GM21619 (cell line): ENCODE measurements at regions not wholly inside any gene's neighbourhood (a gene's known extent, or its start where the extent isn't known, plus 50 kb on each side); places are given as distances from the start of the nearest gene placed in this dataset.
"Not testable (repeated sequence)": the region's sequence is repeated elsewhere in the genome, so short reads cannot be mapped to it uniquely, and the experiment has no call there.

Experiments used
- ATAC-seq: cut with Tn5 transposase; IDR thresholded peaks from one replicate; pipeline ENCODE4 v1.9.1; 2021; ENCODE audit not compliant: unreplicated experiment

DNA sequence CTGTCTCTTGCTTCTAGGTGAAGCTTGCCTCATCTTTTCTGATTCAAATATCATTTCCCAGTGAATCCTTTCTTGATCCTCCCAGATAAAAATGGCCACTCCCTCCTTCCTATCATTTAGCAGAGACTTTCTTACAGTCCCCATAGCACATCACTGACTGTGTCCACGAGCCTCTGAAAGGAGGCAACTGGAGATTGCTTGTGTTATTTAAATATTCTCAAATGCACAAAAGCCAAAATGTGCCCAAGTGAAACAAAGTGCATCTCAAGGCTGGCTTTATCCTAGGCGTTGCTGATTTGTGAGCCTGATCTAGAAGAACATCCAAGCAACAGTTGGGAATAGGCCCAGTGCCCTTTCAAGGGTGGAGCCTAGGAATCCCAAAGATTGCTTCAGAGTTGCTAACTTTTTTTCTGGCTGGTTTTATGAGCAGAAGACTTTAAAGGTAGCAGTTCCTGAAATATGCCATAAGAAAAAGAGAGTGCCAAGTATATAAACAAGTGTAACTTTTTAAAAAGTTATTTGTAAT lies 393.6 kb downstream of the CD83 start:
- no peak for ATAC-seq

DNA sequence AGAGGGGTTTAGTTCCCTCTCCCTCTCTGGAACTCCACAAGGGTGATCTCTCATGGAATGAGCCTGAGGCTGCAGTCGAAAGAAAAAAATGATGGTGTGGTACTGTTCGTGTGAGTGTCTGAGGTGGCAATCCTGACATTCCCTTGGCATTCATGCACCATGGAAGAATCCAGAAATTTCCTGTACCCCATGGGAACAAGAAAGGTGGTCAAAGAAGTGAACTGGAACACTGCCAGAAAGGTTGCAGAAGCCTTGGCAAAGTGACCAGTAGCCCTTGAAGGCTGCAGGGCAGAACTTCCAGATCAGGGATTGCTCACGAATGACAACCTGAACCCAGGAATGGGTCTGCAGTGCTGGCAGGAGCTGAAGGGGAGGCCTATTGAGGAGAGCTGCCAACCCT lies 394.7 kb downstream of the CD83 start:
- no peak for ATAC-seq

DNA sequence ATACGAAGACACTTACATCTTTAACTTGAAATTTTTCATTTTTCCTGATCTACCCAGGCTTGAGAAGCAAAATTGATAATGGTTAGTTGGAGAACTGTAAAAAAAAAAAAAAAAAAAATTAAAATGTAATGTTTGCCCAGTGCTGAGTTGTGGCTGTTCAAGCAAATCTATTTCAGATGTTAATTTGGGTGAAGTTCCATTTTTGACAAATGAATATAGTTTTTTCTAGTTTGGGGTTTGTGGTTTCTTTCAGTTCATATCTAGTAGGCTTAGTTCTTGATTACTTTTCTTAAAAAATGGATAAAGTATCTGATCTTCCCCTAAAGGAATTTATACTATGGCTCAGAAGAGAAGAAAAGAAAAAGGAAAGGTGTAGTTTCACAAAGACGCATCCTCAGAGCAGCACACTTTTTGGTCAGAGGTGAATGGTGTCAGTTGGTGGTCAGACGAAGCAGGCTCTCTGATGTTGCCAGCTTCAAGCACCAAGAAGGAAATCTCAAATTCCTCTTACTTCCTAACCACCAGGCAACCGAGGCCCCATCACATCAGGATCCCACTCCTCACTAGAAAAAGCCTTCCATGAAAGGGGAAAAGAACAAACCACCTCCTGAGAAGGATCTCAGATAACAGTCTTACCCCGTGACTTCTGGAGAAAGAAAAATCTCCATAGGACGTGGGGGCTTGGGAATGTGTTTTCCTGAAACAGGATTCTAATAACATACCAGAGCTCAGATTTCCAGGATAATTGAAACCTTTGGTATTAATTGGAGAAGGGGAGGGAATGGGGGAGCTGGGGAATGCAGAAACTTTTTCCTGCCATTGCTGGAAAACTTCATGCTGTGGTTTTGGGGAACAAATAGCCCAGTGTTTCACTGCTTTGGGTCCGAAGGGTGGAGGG lies 396.2 kb downstream of the CD83 start:
- ATAC-seq, result no peak

DNA sequence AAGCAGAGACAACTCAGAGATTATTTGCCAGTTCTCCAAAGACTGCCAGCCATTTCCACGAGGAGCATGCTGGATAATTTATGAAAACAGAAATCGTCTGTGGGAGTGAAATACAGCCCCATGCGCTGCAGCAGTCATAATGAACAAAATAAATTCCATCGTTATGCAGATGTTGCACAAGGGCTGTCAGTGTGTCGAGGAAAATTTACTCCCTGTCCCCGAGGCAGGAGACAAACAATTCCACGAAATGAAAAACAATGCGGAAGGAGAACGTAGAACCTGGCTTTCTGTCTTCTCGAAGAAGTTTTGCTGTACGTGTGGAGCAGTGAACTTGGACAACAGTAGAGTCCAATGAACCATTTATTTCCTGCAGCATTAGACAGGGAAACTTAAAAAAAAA lies 399.4 kb downstream of the CD83 start:
- no peak for ATAC-seq

- ATAC-seq, result no peak
Observed at GRCh38 chr6:14517516-14518105, 400.0 kb downstream of the CD83 start.

DNA sequence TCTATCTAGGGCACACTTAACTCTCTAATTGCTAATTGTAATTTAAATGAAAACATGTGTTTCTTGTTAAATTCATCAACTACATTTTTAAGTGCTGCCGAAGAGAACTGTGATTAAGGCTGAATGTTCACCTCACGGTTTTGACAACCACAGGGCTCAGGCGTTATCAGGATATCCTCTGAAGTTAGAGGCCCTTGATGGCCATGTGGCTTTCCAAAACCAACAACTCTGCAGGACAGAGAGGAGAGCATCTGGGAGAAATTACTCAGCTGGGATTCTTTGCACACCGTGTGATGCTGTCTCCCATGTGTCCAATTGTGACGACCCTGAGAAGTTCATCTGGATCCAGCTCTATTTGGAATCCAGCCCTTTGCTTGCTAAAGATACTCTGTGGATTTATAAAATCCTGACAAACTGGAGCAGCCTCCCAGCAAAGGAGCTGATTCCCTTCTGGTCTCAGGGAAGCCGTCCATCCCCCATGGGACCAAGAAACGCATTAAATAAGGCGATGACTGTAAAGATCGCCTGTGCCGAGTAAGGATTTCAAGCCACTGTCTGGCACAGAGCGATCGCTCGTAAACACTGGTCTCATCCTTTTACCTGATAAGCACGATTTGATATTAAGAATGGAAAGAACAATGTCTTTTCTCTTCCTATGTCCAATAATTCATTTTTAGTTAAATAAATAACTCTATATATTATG lies 401.1 kb downstream of the CD83 start:
- ATAC-seq, result no peak

DNA sequence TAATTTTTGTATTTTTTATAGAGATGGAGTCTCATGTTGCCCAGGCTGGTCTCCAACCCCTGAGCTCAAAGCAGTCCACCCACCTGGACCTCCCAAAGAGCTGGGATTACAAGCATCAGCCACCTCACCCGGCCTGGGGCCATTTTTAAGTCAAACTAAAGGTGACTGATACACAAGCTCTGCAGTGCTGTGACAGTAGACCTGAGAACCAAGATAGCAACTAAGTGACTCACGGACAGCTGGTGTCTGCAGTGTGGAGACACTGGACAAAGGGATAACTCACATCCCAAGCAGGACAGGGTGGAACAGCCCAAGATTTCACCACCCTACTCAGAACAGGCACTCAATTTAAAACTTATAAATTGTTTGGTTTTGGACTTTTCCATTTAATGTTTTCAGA lies 402.5 kb downstream of the CD83 start:
- no peak for ATAC-seq

DNA sequence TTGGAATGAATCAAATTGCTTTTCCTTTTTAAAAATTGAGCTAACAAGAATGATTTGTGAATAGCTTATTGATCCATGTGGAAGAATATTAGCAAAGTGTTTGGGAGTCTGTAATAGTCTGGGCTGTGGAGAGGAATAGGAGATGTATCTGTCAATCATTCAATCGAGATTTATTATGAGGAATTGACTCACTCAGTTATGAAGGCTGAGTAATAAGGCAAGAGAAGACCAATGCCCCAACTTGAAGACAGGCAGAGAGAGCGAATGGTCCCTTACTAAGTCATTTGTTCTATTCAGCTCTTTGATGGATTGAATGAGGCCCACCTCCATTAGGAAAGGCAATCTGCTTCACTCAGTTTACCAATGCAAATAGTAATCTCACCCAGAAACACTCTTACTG lies 403.0 kb downstream of the CD83 start:
- ATAC-seq, result no peak

DNA sequence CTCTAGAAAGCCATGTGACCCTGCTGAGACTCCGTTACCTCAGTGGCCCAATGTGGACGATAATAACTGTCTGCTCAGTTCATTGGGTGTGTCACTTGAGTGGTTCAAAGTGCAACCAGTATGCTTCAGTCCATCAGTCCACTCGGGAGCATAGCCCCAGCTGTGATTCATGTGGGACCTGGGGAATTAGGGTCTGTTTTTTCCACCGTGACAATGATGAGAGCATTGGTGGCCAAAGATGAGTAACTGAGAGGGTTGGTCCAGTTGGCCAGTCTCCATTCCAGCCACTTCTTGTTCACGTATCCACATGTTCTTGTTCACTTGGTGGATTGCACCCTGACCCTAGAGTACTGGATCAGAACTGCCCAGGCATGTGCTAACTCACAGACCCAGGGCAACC lies 403.6 kb downstream of the CD83 start:
- no peak for ATAC-seq

DNA sequence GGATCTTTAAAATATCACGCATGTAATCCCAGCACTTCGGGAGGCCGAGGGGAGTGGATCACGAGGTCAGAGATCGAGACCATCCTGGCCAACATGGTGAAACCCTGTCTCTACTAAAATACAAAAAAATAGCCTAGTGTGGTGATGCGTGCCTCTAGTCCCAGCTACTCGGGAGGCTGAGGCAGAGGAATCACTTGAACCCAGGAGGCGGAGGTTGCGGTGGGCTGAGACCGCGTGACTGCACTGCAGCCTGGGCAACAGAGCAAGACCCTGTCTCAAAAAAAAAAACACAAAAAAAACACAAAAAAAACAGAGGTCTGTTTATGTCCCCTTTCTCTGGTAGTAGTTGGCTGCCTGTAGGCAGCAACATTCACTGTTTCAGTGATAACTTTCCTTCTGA lies 404.3 kb downstream of the CD83 start:
- ATAC-seq, result not testable (repeated sequence)

- ATAC-seq, result no peak
Observed at GRCh38 chr6:14524319-14524718, 406.7 kb downstream of the CD83 start.

DNA sequence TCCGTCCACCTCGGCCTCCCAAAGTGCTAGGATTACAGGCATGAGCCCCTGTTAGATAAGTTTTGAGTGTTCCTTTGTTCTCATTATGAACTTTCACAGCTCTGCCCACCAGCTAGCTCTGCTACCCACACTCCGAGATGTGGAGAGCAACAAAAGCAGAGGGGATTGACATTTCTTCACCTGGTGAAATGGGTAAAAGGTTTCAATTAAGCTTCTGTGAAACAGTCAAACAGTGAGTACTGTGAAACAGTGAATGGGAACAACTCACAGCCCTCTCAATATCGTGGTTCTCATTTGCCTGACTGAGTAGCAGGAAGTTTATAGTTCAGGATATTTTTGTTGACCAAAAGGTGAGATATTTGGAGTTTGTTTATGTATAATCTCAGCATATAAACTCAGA lies 412.8 kb downstream of the CD83 start:
- ATAC-seq, result no peak

DNA sequence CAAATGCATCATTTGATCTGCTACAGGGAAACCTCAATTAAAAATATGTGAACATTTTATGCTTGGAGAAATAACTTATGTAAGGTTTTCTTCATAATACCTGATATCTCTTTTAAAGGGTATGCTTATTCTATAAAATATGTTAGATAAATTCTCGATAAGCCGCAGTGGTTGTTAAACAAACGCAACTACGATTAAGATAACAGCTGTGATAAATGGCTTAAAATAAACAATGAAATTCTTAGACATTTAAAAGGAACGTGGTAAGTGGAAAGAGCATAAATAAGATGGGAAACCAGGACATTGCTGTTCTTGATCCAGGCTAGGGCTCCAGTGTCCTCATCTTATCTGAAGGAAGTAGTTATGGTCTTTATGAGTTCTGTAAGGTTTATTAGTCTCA lies 415.9 kb downstream of the CD83 start:
- no peak for ATAC-seq

- ATAC-seq, result no peak
Observed at GRCh38 chr6:14537030-14537429, 419.5 kb downstream of the CD83 start.

DNA sequence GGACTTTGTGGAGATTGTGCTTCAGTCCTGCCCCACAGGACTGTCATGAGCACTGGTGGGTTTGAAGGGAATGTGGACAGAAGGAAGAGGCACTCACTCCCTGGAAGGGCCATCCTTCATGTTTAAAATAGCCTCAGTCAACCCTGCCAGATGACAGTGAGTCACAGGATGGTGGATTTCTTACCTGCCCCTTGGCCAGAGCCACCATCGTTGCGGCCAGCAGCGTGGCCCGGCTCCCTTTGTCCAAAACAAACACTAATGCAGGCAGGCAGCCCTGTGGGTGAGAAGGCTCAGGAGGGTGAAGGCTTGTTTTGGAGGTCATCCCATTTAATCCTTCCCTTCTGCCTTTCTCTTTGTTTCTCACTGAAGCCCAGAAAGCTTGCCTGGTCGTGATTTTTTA lies 422.7 kb downstream of the CD83 start:
- ATAC-seq, result no peak

- no peak for ATAC-seq
Observed at GRCh38 chr6:14540810-14541540, 423.4 kb downstream of the CD83 start.

- ATAC-seq, result peak; percentile 71
Observed at GRCh38 chr6:14542670-14543366, 425.2 kb downstream of the CD83 start.

- no peak for ATAC-seq
Observed at GRCh38 chr6:14543971-14544585, 426.5 kb downstream of the CD83 start.

DNA sequence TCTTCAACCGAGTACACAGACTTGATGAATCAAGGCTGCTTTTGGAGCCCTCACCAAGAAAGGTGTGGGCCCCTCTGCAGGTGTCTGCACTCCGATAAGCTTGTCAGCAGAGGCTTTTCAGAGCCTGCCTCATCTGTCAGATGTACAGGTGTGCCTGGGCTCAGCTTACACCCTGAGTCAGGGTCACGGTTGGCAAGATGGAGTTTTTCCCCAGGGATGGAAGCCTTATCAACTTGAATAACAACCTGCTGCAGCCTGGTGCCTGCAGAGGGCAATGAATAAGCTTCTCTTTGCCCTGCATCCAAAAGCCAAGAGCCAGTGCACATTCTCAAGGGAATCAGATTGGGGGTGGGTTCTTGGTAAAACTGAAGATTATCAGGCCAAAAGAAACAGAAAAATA lies 427.1 kb downstream of the CD83 start:
- ATAC-seq, result no peak

- no peak for ATAC-seq
Observed at GRCh38 chr6:14545496-14545895, 427.9 kb downstream of the CD83 start.
